ENCODE measurements at regions not wholly inside any gene's neighbourhood (a gene's known extent, or its start where the extent isn't known, plus 50 kb on each side); places are given as distances from the start of the nearest gene placed in this dataset.

DNA sequence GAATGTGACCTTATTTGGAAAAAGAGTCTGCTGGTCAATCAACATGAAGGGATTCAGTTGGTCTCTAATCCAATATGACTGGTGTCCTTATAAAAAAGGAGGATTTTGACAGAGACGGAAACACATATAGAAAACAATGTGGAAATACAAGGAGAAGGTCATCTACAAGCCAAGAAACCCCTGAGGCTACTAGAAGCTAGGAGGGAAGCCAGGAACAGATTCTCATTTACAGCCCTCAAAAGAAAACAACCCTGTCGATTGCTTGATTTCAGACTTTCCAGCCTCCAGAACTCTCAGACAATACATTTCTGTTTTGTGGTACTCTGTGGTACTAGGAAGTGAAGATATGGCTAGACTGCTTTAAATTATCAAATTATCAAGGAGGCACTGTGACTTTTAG, 162.9 kb upstream of the IGF1R start:
- FAIRE-seq (no peak), DNase-seq (ENCODE audit: low read depth) (no peak)
- H3K36me3 Mint-ChIP-seq (ENCODE audit: low read depth, unreplicated experiment), result peaks cover 4% of the 10 kb centered on the region
- H4K20me1 ChIP-seq (ENCODE audit: insufficient read depth, low read length), result no peaks in the 10 kb centered on the region
- H3K4me1 Mint-ChIP-seq (ENCODE audit: low read depth, unreplicated experiment), result no peaks in the 10 kb centered on the region
- H3K79me2 ChIP-seq (ENCODE audit: insufficient read depth, low read length), result no peaks in the 10 kb centered on the region
- H3K4me1 ChIP-seq (ENCODE audit: insufficient read depth, low read length), result no peaks in the 10 kb centered on the region
- H3K4me3 ChIP-seq (ENCODE audit: insufficient read depth, low read depth, low read length), result no peak overlapping the region
- no peak overlapping the region for H3K9ac ChIP-seq (ENCODE audit: low read length)
- H3K4me2 ChIP-seq (ENCODE audit: low read length), result no peak overlapping the region
- H3K4me3 Mint-ChIP-seq (ENCODE audit: unreplicated experiment), result no peak overlapping the region
- H3K27ac ChIP-seq (ENCODE audit: low read depth, low read length), result no peak overlapping the region
- no peak overlapping the region for H3K27ac Mint-ChIP-seq (ENCODE audit: unreplicated experiment)
- no peak overlapping the region for H2AFZ ChIP-seq (ENCODE audit: low read depth, low read length)
- TF ChIP-seq EZH2 (IDR thresholded peaks at IDR 0.05; ENCODE audit: insufficient read depth, low read length), result no peak
- TF ChIP-seq, protein P1, sequence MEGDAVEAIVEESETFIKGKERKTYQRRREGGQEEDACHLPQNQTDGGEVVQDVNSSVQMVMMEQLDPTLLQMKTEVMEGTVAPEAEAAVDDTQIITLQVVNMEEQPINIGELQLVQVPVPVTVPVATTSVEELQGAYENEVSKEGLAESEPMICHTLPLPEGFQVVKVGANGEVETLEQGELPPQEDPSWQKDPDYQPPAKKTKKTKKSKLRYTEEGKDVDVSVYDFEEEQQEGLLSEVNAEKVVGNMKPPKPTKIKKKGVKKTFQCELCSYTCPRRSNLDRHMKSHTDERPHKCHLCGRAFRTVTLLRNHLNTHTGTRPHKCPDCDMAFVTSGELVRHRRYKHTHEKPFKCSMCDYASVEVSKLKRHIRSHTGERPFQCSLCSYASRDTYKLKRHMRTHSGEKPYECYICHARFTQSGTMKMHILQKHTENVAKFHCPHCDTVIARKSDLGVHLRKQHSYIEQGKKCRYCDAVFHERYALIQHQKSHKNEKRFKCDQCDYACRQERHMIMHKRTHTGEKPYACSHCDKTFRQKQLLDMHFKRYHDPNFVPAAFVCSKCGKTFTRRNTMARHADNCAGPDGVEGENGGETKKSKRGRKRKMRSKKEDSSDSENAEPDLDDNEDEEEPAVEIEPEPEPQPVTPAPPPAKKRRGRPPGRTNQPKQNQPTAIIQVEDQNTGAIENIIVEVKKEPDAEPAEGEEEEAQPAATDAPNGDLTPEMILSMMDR (IDR thresholded peaks at IDR 0.05; ENCODE audit: insufficient read depth, low read depth, low read length), result no peak
- no peaks in the 10 kb centered on the region for H3K36me3 ChIP-seq (ENCODE audit: insufficient read depth, low read length)
- peaks cover 9% of the 10 kb centered on the region for H3K9me3 Mint-ChIP-seq (ENCODE audit: unreplicated experiment)
- no peaks in the 10 kb centered on the region for H3K27me3 ChIP-seq (ENCODE audit: insufficient read depth, low read length)
- H3K9me3 ChIP-seq (ENCODE audit: insufficient read depth, low read depth, low read length), result peaks cover 3% of the 10 kb centered on the region
- peaks cover 20% of the 10 kb centered on the region for H3K27me3 Mint-ChIP-seq (ENCODE audit: low read depth, unreplicated experiment)

DNA sequence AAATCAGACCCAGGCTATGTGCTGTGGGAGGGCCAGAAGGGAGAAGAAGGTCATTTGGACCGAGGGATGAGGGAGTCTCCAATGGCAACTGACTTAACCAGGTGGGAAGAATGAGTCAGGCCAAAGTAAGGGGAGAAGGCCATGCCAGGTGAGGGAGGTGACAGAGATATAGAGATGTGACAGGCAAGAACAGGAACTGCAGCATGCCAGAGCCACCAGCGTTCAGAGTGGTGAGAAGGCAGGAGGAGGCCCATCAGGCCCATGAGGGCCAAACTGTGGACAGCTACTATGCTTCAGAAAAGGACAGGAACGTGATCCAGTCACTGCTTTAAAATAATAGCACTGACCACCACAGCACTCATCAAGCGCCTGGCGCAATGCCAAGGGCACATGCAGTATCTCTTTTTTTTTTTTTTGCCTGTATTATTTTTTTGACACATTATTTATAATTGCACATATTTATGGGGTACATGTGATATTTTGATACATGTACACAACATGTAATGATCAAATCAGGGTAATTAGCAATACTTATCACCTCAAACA, 154.3 kb upstream of the IGF1R start:
- Histone ChIP-seq H3K4me2 (ENCODE audit: low read length) (no peak overlapping the region), H3K9ac (ENCODE audit: low read length) (no peak overlapping the region), H3K36me3 (ENCODE audit: insufficient read depth, low read length) (no peaks in the 10 kb centered on the region), H3K27me3 (ENCODE audit: insufficient read depth, low read length) (no peaks in the 10 kb centered on the region), H2AFZ (ENCODE audit: low read depth, low read length) (no peak overlapping the region), H3K9me3 (ENCODE audit: insufficient read depth, low read depth, low read length) (no peaks in the 10 kb centered on the region), H4K20me1 (ENCODE audit: insufficient read depth, low read length) (no peaks in the 10 kb centered on the region), H3K4me1 (ENCODE audit: insufficient read depth, low read length) (no peaks in the 10 kb centered on the region), H3K4me3 (ENCODE audit: insufficient read depth, low read depth, low read length) (no peak overlapping the region), H3K79me2 (ENCODE audit: insufficient read depth, low read length) (no peaks in the 10 kb centered on the region), H3K27ac (ENCODE audit: low read depth, low read length) (no peak overlapping the region)
- TF ChIP-seq, protein P1 (IDR thresholded peaks at IDR 0.05; ENCODE audit: insufficient read depth, low read depth, low read length), result no peak
- no peak for TF ChIP-seq EZH2 (IDR thresholded peaks at IDR 0.05; ENCODE audit: insufficient read depth, low read length)
- no peak overlapping the region for H3K27ac Mint-ChIP-seq (ENCODE audit: unreplicated experiment)
- DNase-seq (ENCODE audit: low read depth) (no peak), FAIRE-seq (no peak)
- H3K9me3 Mint-ChIP-seq (ENCODE audit: unreplicated experiment), result peaks cover 6% of the 10 kb centered on the region
- H3K27me3 Mint-ChIP-seq (ENCODE audit: low read depth, unreplicated experiment), result peaks cover 5% of the 10 kb centered on the region
- H3K4me1 Mint-ChIP-seq (ENCODE audit: low read depth, unreplicated experiment), result no peaks in the 10 kb centered on the region
- H3K4me3 Mint-ChIP-seq (ENCODE audit: unreplicated experiment), result no peak overlapping the region
- H3K36me3 Mint-ChIP-seq (ENCODE audit: low read depth, unreplicated experiment), result peaks cover 1% of the 10 kb centered on the region

DNA sequence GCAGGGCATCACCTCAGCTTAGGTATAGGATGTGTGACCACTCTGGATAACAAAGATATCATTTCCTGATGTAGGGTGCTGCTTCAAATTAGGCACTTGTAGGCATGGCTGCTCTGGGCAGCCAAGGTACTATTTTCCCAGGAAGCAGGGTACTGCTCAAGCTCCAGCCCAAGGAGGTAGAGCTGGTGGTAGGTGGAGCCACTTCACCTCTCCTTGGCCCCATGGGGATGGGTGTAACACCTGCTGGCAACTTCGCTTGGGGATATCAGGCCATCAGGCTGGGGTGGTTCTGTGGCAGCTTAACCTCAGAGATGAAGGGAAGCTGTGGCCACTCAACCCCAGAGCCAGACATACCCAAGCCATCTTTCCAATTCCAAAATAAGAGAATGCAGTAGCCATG, 147.1 kb upstream of the IGF1R start:
- H3K79me2 ChIP-seq (ENCODE audit: insufficient read depth, low read length), result no peaks in the 10 kb centered on the region
- no peak overlapping the region for H3K27ac ChIP-seq (ENCODE audit: low read depth, low read length)
- H4K20me1 ChIP-seq (ENCODE audit: insufficient read depth, low read length), result no peaks in the 10 kb centered on the region
- H3K4me1 Mint-ChIP-seq (ENCODE audit: low read depth, unreplicated experiment), result no peaks in the 10 kb centered on the region
- no peaks in the 10 kb centered on the region for H3K36me3 ChIP-seq (ENCODE audit: insufficient read depth, low read length)
- H3K27me3 ChIP-seq (ENCODE audit: insufficient read depth, low read length), result peaks cover 4% of the 10 kb centered on the region
- H3K4me3 Mint-ChIP-seq (ENCODE audit: unreplicated experiment), result no peak overlapping the region
- FAIRE-seq (no peak), DNase-seq (ENCODE audit: low read depth) (no peak)
- H3K9me3 ChIP-seq (ENCODE audit: insufficient read depth, low read depth, low read length), result no peaks in the 10 kb centered on the region
- no peak for TF ChIP-seq EZH2 (IDR thresholded peaks at IDR 0.05; ENCODE audit: insufficient read depth, low read length)
- peaks cover 33% of the 10 kb centered on the region for H3K27me3 Mint-ChIP-seq (ENCODE audit: low read depth, unreplicated experiment)
- H3K27ac Mint-ChIP-seq (ENCODE audit: unreplicated experiment), result no peak overlapping the region
- H3K36me3 Mint-ChIP-seq (ENCODE audit: low read depth, unreplicated experiment), result peaks cover 1% of the 10 kb centered on the region
- H3K9ac ChIP-seq (ENCODE audit: low read length), result no peak overlapping the region
- no peaks in the 10 kb centered on the region for H3K4me1 ChIP-seq (ENCODE audit: insufficient read depth, low read length)
- no peak overlapping the region for H3K4me2 ChIP-seq (ENCODE audit: low read length)
- H3K4me3 ChIP-seq (ENCODE audit: insufficient read depth, low read depth, low read length), result no peak overlapping the region
- H2AFZ ChIP-seq (ENCODE audit: low read depth, low read length), result no peak overlapping the region
- H3K9me3 Mint-ChIP-seq (ENCODE audit: unreplicated experiment), result peaks cover 9% of the 10 kb centered on the region
